ENCODE measurements at regions not wholly inside any gene's neighbourhood (a gene's known extent, or its start where the extent isn't known, plus 50 kb on each side); places are given as distances from the start of the nearest gene placed in this dataset.
"Not testable (repeated sequence)": the region's sequence is repeated elsewhere in the genome, so short reads cannot be mapped to it uniquely, and the experiment has no call there.

GRCh38 chr4:85018983-85019382, 52.5 kb upstream of the WDFY3 start:
- no peak for DNase-seq

- no peak for DNase-seq
Observed at GRCh38 chr4:85019411-85019810, 52.9 kb upstream of the WDFY3 start.

- DNase-seq, result no peak
Observed at GRCh38 chr4:85024671-85025070, 58.2 kb upstream of the WDFY3 start.

GRCh38 chr4:85028910-85029309, 62.4 kb upstream of the WDFY3 start:
- DNase-seq, result no peak

- DNase-seq, result no peak
Observed at GRCh38 chr4:85029453-85029852, 63.0 kb upstream of the WDFY3 start.

- no peak for DNase-seq
Observed at GRCh38 chr4:85030156-85030555, 63.7 kb upstream of the WDFY3 start.

GRCh38 chr4:85033838-85034237, 67.3 kb upstream of the WDFY3 start:
- DNase-seq, result not testable (repeated sequence)

- no peak for DNase-seq
Observed at GRCh38 chr4:85039526-85039925, 73.0 kb upstream of the WDFY3 start.

- not testable (repeated sequence) for DNase-seq
Observed at GRCh38 chr4:85043812-85044496, 77.5 kb upstream of the WDFY3 start.

- DNase-seq, result no peak
Observed at GRCh38 chr4:85050736-85051135, 84.2 kb upstream of the WDFY3 start.

- no peak for DNase-seq
Observed at GRCh38 chr4:85051526-85051925, 85.0 kb upstream of the WDFY3 start.

- DNase-seq, result not testable (repeated sequence)
Observed at GRCh38 chr4:85054925-85055324, 88.4 kb upstream of the WDFY3 start.

GRCh38 chr4:85058551-85058950, 92.1 kb upstream of the WDFY3 start:
- no peak for DNase-seq

GRCh38 chr4:85061974-85062373, 95.5 kb upstream of the WDFY3 start:
- no peak for DNase-seq

GRCh38 chr4:85062466-85062865, 96.0 kb upstream of the WDFY3 start:
- no peak for DNase-seq

GRCh38 chr4:85067342-85067741, 100.9 kb upstream of the WDFY3 start:
- DNase-seq, result no peak

- DNase-seq, result no peak
Observed at GRCh38 chr4:85078016-85078415, 111.5 kb upstream of the WDFY3 start.

GRCh38 chr4:85081196-85081595, 114.7 kb upstream of the WDFY3 start:
- DNase-seq, result no peak

- peak; percentile 1 to 3 for DNase-seq
Observed at GRCh38 chr4:85084371-85085094, 118.0 kb upstream of the WDFY3 start.

GRCh38 chr4:85086721-85087120, 120.2 kb upstream of the WDFY3 start:
- DNase-seq, result no peak

GRCh38 chr4:85092536-85092935, 126.0 kb upstream of the WDFY3 start:
- no peak for DNase-seq

- no peak for DNase-seq
Observed at GRCh38 chr4:85092943-85093342, 126.5 kb upstream of the WDFY3 start.

- no peak for DNase-seq
Observed at GRCh38 chr4:85094735-85095134, 128.2 kb upstream of the WDFY3 start.

- DNase-seq, result no peak
Observed at GRCh38 chr4:85102606-85103005, 136.1 kb upstream of the WDFY3 start.

- DNase-seq, result no peak
Observed at GRCh38 chr4:85106166-85106565, 139.7 kb upstream of the WDFY3 start.

Data from stimulated activated CD4-positive, alpha-beta T cell treated with anti-CD3 and anti-CD28 coated beads, Interleukin-2, amount 100 ng/mL, for 48 hours (primary cell).